KMS-11 (cell line): ENCODE measurements at regions not wholly inside any gene's neighbourhood (a gene's known extent, or its start where the extent isn't known, plus 50 kb on each side); places are given as distances from the start of the nearest gene placed in this dataset.

ENCODE experiments used
- H2AFZ ChIP-seq: fragments of 200-600 bp; sonication (generic); 2 replicates; pipeline ENCODE4 v1.6.1; 2016; ENCODE audit warnings: antibody characterized with exemption, mixed run types, low read depth
- H3K27ac ChIP-seq: fragments of 200-600 bp; sonication (generic); 2 replicates; pipeline ENCODE4 v1.6.1; 2016; ENCODE audit warnings: mild to moderate bottlenecking, mixed run types
- H3K27me3 ChIP-seq: fragments of 200-600 bp; sonication (generic); 2 replicates; pipeline ENCODE4 v1.6.1; 2017; ENCODE audit warnings: mild to moderate bottlenecking, low read depth, mixed run types, moderate library complexity; ENCODE audit not compliant: insufficient read depth
- H3K36me3 ChIP-seq: fragments of 200-600 bp; sonication (generic); 2 replicates; pipeline ENCODE4 v1.6.1; 2017; ENCODE audit warnings: mild to moderate bottlenecking, mixed run types; ENCODE audit not compliant: insufficient read depth
- H3K4me1 ChIP-seq: fragments of 200-600 bp; sonication (generic); 2 replicates; pipeline ENCODE4 v1.6.1; 2016; ENCODE audit warnings: mild to moderate bottlenecking, low read depth, mixed run types; ENCODE audit not compliant: poor library complexity, severe bottlenecking
- H3K4me2 ChIP-seq: fragments of 200-600 bp; sonication (generic); 2 replicates; pipeline ENCODE4 v1.7.0; 2016; ENCODE audit warnings: mild to moderate bottlenecking, mixed run types
- H3K4me3 ChIP-seq: fragments of 200-600 bp; sonication (generic); IDR thresholded peaks from 2 replicates; pipeline ENCODE4 v1.6.1; 2017; ENCODE audit warnings: low read depth, low read length, mixed read lengths; ENCODE audit not compliant: insufficient read depth
- H3K79me2 ChIP-seq: fragments of 200-600 bp; sonication (generic); 2 replicates; pipeline ENCODE4 v1.6.1; 2016; ENCODE audit warnings: low read depth, mixed run types; ENCODE audit not compliant: insufficient read depth
- H3K9ac ChIP-seq: fragments of 200-600 bp; sonication (generic); 2 replicates; pipeline ENCODE4 v1.6.1; 2016; ENCODE audit warnings: mild to moderate bottlenecking, mixed run types
- H4K20me1 ChIP-seq: fragments of 200-600 bp; sonication (generic); 2 replicates; pipeline ENCODE4 v1.6.1; 2016; ENCODE audit warnings: mild to moderate bottlenecking, mixed run types; ENCODE audit not compliant: insufficient read depth
- CTCF ChIP-seq: fragments of 200-600 bp; sonication (generic); conservative IDR thresholded peaks from 2 replicates; pipeline ENCODE4 v1.6.1; 2017; ENCODE audit warnings: low read depth, mild to moderate bottlenecking, antibody characterized with exemption, low read length, moderate library complexity, mixed read lengths

GRCh38 chr3:79947957-79948356, 180.2 kb upstream of the ROBO1 start:
- Histone ChIP-seq H3K4me2 (no peak overlapping the region), H3K27me3 (no peaks in the 10 kb centered on the region), H3K9ac (no peak overlapping the region), H3K4me1 (no peaks in the 10 kb centered on the region), H3K27ac (no peak overlapping the region), H3K36me3 (no peaks in the 10 kb centered on the region), H3K4me3 (no peak overlapping the region), H2AFZ (no peak overlapping the region), H4K20me1 (no peaks in the 10 kb centered on the region), H3K79me2 (no peaks in the 10 kb centered on the region)
- no peak for TF ChIP-seq CTCF

GRCh38 chr3:79947469-79947868, 179.7 kb upstream of the ROBO1 start:
- H3K9ac ChIP-seq, result no peak overlapping the region
- no peak overlapping the region for H3K4me3 ChIP-seq
- H3K27ac ChIP-seq, result no peak overlapping the region
- no peaks in the 10 kb centered on the region for H3K4me1 ChIP-seq
- no peaks in the 10 kb centered on the region for H3K27me3 ChIP-seq
- H3K4me2 ChIP-seq, result no peak overlapping the region
- no peaks in the 10 kb centered on the region for H4K20me1 ChIP-seq
- TF ChIP-seq CTCF, result no peak
- H3K36me3 ChIP-seq, result no peaks in the 10 kb centered on the region
- no peaks in the 10 kb centered on the region for H3K79me2 ChIP-seq
- H2AFZ ChIP-seq, result no peak overlapping the region

- H3K27ac ChIP-seq, result no peak overlapping the region
- H3K4me3 ChIP-seq, result no peak overlapping the region
- H3K9ac ChIP-seq, result no peak overlapping the region
- H4K20me1 ChIP-seq, result no peaks in the 10 kb centered on the region
- H2AFZ ChIP-seq, result no peak overlapping the region
- H3K79me2 ChIP-seq, result no peaks in the 10 kb centered on the region
- H3K36me3 ChIP-seq, result no peaks in the 10 kb centered on the region
- no peaks in the 10 kb centered on the region for H3K4me1 ChIP-seq
- H3K4me2 ChIP-seq, result no peak overlapping the region
- TF ChIP-seq CTCF, result no peak
- H3K27me3 ChIP-seq, result no peaks in the 10 kb centered on the region
Observed at GRCh38 chr3:79937567-79937966, 169.8 kb upstream of the ROBO1 start.

- no peak for TF ChIP-seq CTCF
Observed at GRCh38 chr3:79930196-79930595, 162.4 kb upstream of the ROBO1 start.

More at GRCh38 chr3:79930196-79930595, 162.4 kb upstream of the ROBO1 start:
- no peak overlapping the region for H3K27ac ChIP-seq
- H4K20me1 ChIP-seq, result no peaks in the 10 kb centered on the region
- no peak overlapping the region for H3K9ac ChIP-seq
- no peaks in the 10 kb centered on the region for H3K36me3 ChIP-seq
- H3K79me2 ChIP-seq, result no peaks in the 10 kb centered on the region
- H3K4me3 ChIP-seq, result no peak overlapping the region
- H2AFZ ChIP-seq, result no peak overlapping the region
- H3K4me1 ChIP-seq, result no peaks in the 10 kb centered on the region
- no peaks in the 10 kb centered on the region for H3K27me3 ChIP-seq
- H3K4me2 ChIP-seq, result no peak overlapping the region
